SJSA1 (cell line): ENCODE measurements at regions not wholly inside any gene's neighbourhood (a gene's known extent, or its start where the extent isn't known, plus 50 kb on each side); places are given as distances from the start of the nearest gene placed in this dataset.

Experiments
- DNase-seq, 2 experiments: peaks; one replicate each; pipeline ENCODE4 v3.0.0-alpha.2; 2015 to 2020; ENCODE audit warnings: low spot score in 2 of 2, low read depth in 1 of 2
- H3K27ac ChIP-seq: fragments of 250-450 bp; sonication (Bioruptor Pico); 2 replicates; pipeline ENCODE4 v1.5.1; 2020; ENCODE audit warnings: mild to moderate bottlenecking, moderate library complexity
- H3K27me3 ChIP-seq: fragments of 250-450 bp; sonication (Bioruptor Pico); replicated peaks from 2 replicates; pipeline ENCODE4 v1.5.1; 2020; ENCODE audit warnings: mild to moderate bottlenecking, moderate library complexity
- H3K36me3 ChIP-seq: fragments of 250-450 bp; sonication (Bioruptor Pico); 2 replicates; pipeline ENCODE4 v1.5.1; 2020; ENCODE audit warnings: mild to moderate bottlenecking
- H3K4me1 ChIP-seq: fragments of 250-450 bp; sonication (Bioruptor Pico); replicated peaks from 2 replicates; pipeline ENCODE4 v1.6.1; 2021; ENCODE audit warnings: mild to moderate bottlenecking
- H3K4me3 ChIP-seq: fragments of 250-450 bp; sonication (Bioruptor Pico); 2 replicates; pipeline ENCODE4 v1.5.1; 2020; ENCODE audit warnings: mild to moderate bottlenecking
- H3K9me3 ChIP-seq: fragments of 250-450 bp; sonication (Bioruptor Pico); replicated peaks from 2 replicates; pipeline ENCODE4 v1.5.1; 2020; ENCODE audit warnings: mild to moderate bottlenecking

DNA sequence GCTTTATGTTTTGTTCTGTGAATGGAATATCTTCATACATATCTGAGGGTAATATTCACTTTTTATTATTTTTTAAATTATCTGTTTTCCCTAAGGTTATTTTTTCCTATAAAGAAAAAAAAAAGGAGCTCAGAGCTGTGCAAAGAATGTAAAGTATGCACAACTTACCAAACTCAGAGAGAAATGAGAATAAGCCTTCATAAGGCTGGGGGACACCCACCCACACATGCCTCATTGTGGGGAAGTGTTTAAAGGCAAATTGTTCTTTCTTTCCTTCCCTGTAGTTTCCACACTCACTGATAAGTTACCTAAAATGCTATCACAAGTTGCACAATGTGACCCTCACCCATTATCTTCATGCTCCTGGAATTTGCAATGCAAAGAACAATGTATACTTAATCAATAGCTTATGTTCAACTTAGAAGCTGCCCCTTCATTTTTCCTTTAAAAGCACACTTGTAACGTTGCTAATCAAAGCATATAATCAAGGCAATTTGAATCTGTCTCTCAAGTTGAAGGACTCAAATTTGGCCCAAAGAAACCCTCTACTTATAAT, 108.1 kb downstream of the GNAT3 start:
- H3K4me3 ChIP-seq, result no peak overlapping the region
- H3K4me1 ChIP-seq, result no peaks in the 10 kb centered on the region
- no peak overlapping the region for H3K27ac ChIP-seq
- H3K9me3 ChIP-seq, result no peaks in the 10 kb centered on the region
- no peak for DNase-seq
- no peaks in the 10 kb centered on the region for H3K27me3 ChIP-seq
- H3K36me3 ChIP-seq, result no peaks in the 10 kb centered on the region

GRCh38 chr7:80401708-80402107, 110.2 kb downstream of the GNAT3 start:
- H3K4me1 ChIP-seq, result no peaks in the 10 kb centered on the region
- H3K9me3 ChIP-seq, result no peaks in the 10 kb centered on the region
- H3K36me3 ChIP-seq, result no peaks in the 10 kb centered on the region
- no peak overlapping the region for H3K27ac ChIP-seq
- no peak overlapping the region for H3K4me3 ChIP-seq
- DNase-seq, result no peak
- H3K27me3 ChIP-seq, result no peaks in the 10 kb centered on the region

DNA sequence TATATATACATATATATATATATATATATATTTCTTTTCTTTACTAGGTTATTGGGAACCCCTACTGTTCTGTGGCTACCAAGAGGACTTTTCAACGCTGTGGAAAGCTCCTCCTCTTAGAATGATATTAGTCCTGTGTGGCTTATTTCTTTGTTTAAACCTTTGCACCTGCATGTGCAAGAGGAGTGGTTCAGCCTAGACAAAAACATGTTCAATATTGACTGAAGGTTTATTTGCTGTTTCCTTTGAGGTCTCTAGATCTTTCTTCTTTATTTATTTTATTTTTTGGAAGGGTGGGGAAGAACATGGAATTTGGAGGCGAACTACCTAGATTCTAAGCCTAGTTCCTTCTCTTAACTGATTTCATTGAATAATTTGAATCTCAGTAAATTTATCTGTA, 118.1 kb downstream of the GNAT3 start:
- Histone ChIP-seq H3K27me3 (no peaks in the 10 kb centered on the region), H3K9me3 (no peaks in the 10 kb centered on the region), H3K27ac (no peak overlapping the region), H3K4me3 (no peak overlapping the region), H3K36me3 (no peaks in the 10 kb centered on the region), H3K4me1 (no peaks in the 10 kb centered on the region)
- DNase-seq, result no peak

GRCh38 chr7:80392229-80393169, 119.4 kb downstream of the GNAT3 start:
- Histone ChIP-seq H3K27ac (no peak overlapping the region), H3K36me3 (no peaks in the 10 kb centered on the region), H3K9me3 (no peaks in the 10 kb centered on the region), H3K4me1 (no peaks in the 10 kb centered on the region), H3K4me3 (no peak overlapping the region), H3K27me3 (no peaks in the 10 kb centered on the region)
- no peak for DNase-seq

DNA sequence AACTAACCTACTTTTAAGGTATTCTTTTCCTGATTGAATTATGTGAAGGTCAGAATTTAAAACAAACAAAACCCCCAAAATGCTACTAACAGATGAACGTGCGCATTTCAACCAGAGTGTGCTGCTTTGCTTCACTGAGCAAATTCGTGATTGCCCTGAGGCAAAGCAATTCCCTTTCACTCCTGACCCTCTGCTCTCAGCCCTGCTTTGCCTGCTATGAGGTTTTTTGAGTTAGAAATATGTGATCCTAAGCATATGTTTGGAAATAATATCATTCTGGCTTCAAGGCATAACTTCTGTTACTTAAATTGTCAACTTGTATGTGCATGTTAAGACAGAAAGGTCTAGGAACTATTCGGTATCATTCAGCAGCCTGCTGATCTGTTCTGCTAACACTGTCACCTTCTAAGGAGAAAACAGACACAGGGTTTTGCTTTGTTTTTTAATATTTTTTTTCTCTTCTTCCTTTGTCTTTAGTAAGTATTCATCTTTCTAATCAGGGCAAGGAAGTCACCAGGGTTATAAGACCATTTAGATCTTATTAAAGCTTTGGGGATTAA, 124.2 kb downstream of the GNAT3 start:
- Histone ChIP-seq H3K36me3 (no peaks in the 10 kb centered on the region), H3K27ac (no peak overlapping the region), H3K27me3 (no peaks in the 10 kb centered on the region), H3K4me1 (no peaks in the 10 kb centered on the region), H3K9me3 (no peaks in the 10 kb centered on the region), H3K4me3 (no peak overlapping the region)
- no peak for DNase-seq

DNA sequence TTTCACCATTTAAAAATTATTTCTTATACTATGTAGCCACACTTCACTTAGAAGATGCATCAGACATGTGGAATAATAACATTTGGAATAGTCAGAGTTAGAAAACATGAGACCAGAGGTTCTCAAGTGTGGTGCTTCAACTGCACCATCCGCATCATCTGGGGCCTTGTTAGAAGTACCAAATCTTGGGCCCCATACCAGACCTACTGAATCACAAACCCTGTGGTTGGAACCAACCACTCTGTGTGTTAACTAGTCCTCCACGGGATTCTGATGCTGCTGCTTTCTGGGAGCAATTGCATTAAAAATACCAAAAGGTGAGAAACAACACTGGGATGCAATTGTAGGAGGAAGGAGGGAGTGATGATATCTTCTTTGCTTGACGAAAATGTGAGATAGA, 125.2 kb downstream of the GNAT3 start:
- H3K36me3 ChIP-seq, result no peaks in the 10 kb centered on the region
- H3K4me3 ChIP-seq, result no peak overlapping the region
- DNase-seq, result no peak
- no peaks in the 10 kb centered on the region for H3K27me3 ChIP-seq
- H3K4me1 ChIP-seq, result no peaks in the 10 kb centered on the region
- no peaks in the 10 kb centered on the region for H3K9me3 ChIP-seq
- H3K27ac ChIP-seq, result no peak overlapping the region

- Histone ChIP-seq H3K27me3 (no peaks in the 10 kb centered on the region), H3K4me3 (no peak overlapping the region), H3K36me3 (no peaks in the 10 kb centered on the region), H3K4me1 (no peaks in the 10 kb centered on the region), H3K27ac (no peak overlapping the region), H3K9me3 (no peaks in the 10 kb centered on the region)
- no peak for DNase-seq
Measured at GRCh38 chr7:80385508-80385907, 126.4 kb downstream of the GNAT3 start.

- DNase-seq, result no peak
- H3K36me3 ChIP-seq, result no peaks in the 10 kb centered on the region
- no peaks in the 10 kb centered on the region for H3K27me3 ChIP-seq
- no peaks in the 10 kb centered on the region for H3K9me3 ChIP-seq
- H3K27ac ChIP-seq, result no peak overlapping the region
- no peak overlapping the region for H3K4me3 ChIP-seq
- peaks cover 17% of the 10 kb centered on the region for H3K4me1 ChIP-seq
Measured at GRCh38 chr7:80380957-80381356, 130.9 kb downstream of the GNAT3 start.

DNA sequence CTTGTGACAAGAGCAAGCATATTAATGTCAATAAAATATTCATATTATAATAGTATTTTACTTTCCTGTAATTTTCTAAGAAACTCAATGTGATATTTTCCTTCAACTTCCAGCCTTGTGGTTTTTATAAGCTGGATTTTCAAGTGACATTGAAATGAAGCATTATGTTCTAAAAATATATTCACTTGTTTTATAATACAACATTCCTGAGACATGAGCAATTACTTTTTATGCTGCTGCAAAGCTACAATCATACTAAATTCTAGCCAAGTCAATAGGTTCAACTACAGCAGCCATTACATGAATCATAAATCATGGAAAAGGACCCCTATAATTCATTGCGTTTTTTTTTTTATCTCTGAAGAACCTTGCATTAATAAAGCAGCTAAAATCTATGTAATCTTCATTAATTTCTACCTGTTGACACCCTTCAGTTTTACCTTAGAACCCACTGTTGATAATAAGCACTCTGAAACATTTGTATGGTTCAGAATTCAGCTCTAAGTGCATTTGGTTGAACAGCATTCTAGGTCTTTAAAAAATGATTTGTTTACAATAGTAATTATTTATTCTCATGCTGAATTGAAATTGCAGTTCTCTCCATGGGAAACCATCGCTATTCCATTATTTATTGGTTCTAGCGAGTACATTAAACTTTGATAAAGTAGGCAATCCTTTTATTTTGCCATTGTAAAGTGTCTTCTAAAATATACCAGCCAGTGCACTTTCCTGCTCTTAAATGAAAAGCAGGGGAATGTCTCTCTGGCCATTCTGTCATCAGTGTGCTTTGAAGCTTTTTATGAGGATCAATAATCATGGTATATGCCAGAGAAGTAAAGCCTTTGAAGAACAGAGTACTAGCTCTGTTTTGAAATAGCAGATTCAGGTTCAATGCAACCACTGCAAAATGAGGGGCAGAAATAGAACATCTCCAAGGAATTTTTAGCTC, 132.6 kb downstream of the GNAT3 start:
- Histone ChIP-seq H3K4me3 (no peak overlapping the region), H3K27me3 (no peaks in the 10 kb centered on the region), H3K9me3 (no peaks in the 10 kb centered on the region), H3K27ac (peak overlapping the region; percentile 79), H3K4me1 (peaks cover 17% of the 10 kb centered on the region), H3K36me3 (no peaks in the 10 kb centered on the region)
- DNase-seq, result peak in 1 of 2 experiments; percentile 55

DNA sequence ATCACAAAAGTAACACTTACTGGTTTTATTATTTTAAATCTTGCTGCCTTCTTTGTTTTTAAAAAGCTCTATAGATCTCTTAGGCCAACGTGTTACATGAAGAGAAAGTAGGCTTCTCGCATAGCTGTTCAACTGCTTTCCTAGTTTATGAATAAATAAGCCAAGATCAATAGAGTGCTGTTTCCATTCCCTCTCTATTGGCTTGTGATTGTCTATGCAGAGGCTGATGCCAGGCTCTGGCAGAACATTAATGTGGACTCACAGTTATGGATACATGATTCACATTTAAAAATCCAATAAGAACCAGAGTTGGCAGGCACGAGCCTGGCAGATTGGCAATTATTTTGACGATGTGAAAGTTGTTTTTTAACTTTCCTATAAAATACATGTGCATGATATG, 137.5 kb downstream of the GNAT3 start:
- Histone ChIP-seq H3K9me3 (no peaks in the 10 kb centered on the region), H3K27ac (no peak overlapping the region), H3K27me3 (no peaks in the 10 kb centered on the region), H3K36me3 (no peaks in the 10 kb centered on the region), H3K4me1 (peaks cover 24% of the 10 kb centered on the region), H3K4me3 (no peak overlapping the region)
- DNase-seq, result no peak

- Histone ChIP-seq H3K9me3 (no peaks in the 10 kb centered on the region), H3K27ac (no peak overlapping the region), H3K36me3 (no peaks in the 10 kb centered on the region), H3K27me3 (no peaks in the 10 kb centered on the region), H3K4me3 (no peak overlapping the region), H3K4me1 (peaks cover 18% of the 10 kb centered on the region)
- DNase-seq, result no peak
Measured at GRCh38 chr7:80373429-80374032, 138.3 kb downstream of the GNAT3 start.

- Histone ChIP-seq H3K4me1 (peaks cover 12% of the 10 kb centered on the region), H3K4me3 (no peak overlapping the region), H3K36me3 (no peaks in the 10 kb centered on the region), H3K9me3 (no peaks in the 10 kb centered on the region), H3K27ac (peak overlapping the region; percentile 21), H3K27me3 (no peaks in the 10 kb centered on the region)
- peak in 1 of 2 experiments; percentile 49 for DNase-seq
Measured at GRCh38 chr7:80372415-80372814, 139.4 kb downstream of the GNAT3 start.

DNA sequence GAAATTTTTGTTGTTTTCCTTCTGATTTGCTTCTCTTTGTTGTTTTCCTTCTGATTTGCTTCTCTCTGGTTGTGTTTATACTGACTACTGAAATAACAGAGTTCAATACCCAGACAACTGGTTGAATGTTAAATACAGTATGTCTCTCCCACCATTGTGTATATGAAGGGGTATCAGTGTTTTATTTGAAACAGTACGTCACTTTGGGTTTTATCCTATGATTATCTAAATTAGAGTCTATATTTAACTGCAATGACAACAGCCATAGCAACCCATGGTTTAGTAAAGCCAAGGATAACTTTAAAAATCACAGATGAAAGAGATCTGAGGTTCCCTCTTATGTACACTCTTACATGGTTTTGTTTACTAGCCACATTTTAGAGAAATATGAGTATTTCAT, 141.3 kb downstream of the GNAT3 start:
- H3K9me3 ChIP-seq, result peaks cover 4% of the 10 kb centered on the region; the same call in 1 of the 2 replicates
- H3K27me3 ChIP-seq, result no peaks in the 10 kb centered on the region
- H3K4me1 ChIP-seq, result peaks cover 12% of the 10 kb centered on the region
- no peaks in the 10 kb centered on the region for H3K36me3 ChIP-seq
- DNase-seq, result no peak
- H3K27ac ChIP-seq, result no peak overlapping the region
- H3K4me3 ChIP-seq, result no peak overlapping the region
